Heart right ventricle (tissue), 16 donors: ENCODE measurements at regions not wholly inside any gene's neighbourhood (a gene's known extent, or its start where the extent isn't known, plus 50 kb on each side); places are given as distances from the start of the nearest gene placed in this dataset.

Experiments
- ATAC-seq, 8 donors: fragments of 200-7000 bp; cut with Tn5 transposase; one replicate each; pipeline ENCODE4 v1.9.1; 2020; ENCODE audit warnings: mild to moderate bottlenecking in 8 of 8, moderate library complexity in 8 of 8, moderate number of reproducible peaks in 1 of 8
- DNase-seq, 2 donors: peaks; one replicate each; pipeline ENCODE4 v3.0.0-alpha.2; 2020
- H3K27ac ChIP-seq, 10 donors: fragments of 200-600 bp; sonication (generic) in 2 of 10; one replicate each; pipeline versions ENCODE4 v1.5.0 to v1.8.0; 2020 to 2022; ENCODE audit warnings: mild to moderate bottlenecking in 3 of 10
- H3K27me3 ChIP-seq, 7 donors: fragments of 200-600 bp; one replicate each; pipeline ENCODE4 v1.8.0; 2021 to 2022; ENCODE audit warnings: mild to moderate bottlenecking in 2 of 7
- H3K36me3 ChIP-seq, 9 donors: fragments of 200-600 bp; sonication (generic) in 1 of 9; one replicate each; pipeline versions ENCODE4 v1.5.0 to v1.8.0; 2020 to 2022; ENCODE audit warnings: mild to moderate bottlenecking in 2 of 9
- H3K4me1 ChIP-seq, 9 donors: fragments of 200-600 bp; sonication (generic) in 1 of 9; one replicate each; pipeline versions ENCODE4 v1.5.0 to v1.8.0; 2020 to 2022; ENCODE audit warnings: mild to moderate bottlenecking in 4 of 9
- H3K4me3 ChIP-seq, 10 donors: fragments of 200-600 bp; sonication (generic) in 2 of 10; one replicate each; pipeline versions ENCODE4 v1.5.0 to v1.8.0; 2020 to 2022; ENCODE audit warnings: mild to moderate bottlenecking in 7 of 10, moderate library complexity in 2 of 10
- H3K9me3 ChIP-seq, 11 donors: fragments of 200-600 bp in 10 of 11; sonication (generic) in 2 of 11; one replicate each; pipeline versions ENCODE4 v1.5.0 to v1.8.0; 2013 to 2022; ENCODE audit warnings: mild to moderate bottlenecking in 2 of 11, control low read depth in 1 of 11, moderate library complexity in 1 of 11
- CTCF ChIP-seq, 9 donors: fragments of 200-600 bp; sonication (generic) in 2 of 9; IDR thresholded peaks; one replicate each; pipeline versions ENCODE4 v1.5.0 to v1.8.0; 2021 to 2022; ENCODE audit warnings: antibody characterized with exemption in 9 of 9, mild to moderate bottlenecking in 5 of 9, moderate library complexity in 1 of 9
- WGBS, 2 donors: extraction: QIAGEN DNeasy Blood & Tissue Kit; methylation state at CpG; one replicate each; pipeline ENCODE4 v1.1.7; 2013; ENCODE audit warnings: inconsistent platforms in 1 of 2; 5-methylcytosine and 5-hydroxymethylcytosine counted together
- intact Hi-C, 10 donors: fragments of 100-400 bp; cut with DNase I; formaldehyde crosslinking; loops; one replicate each; pipeline versions ENCODE4 v1.11.1 to v1.14.2; 2022
- donor health status: Arrhythmogenic right ventricular cardiomyopathy.
- donor health status: ischemic (EF 13 %, LVEDD 7.1; RV severe dilation, severe dysfunction).
- donor health status: healthy with polysubstance abuse.
- donor health status: DM: no; HTN: yes; CAD: no.
- donor health status: DM: no; HTN: no; CAD: no.
- donor health status: ischemic (EF 25% LVEDD 6.9; RV normal size, moderate dysfunction).
- donor health status: ischemic (EF 25% LVEDD 5.7; RV mildly dilated, moderate dysfunction).
- donor health status: healthy.
- donor health status: DM: yes; HTN: yes; CAD: no.
- donor health status: Ischemic cardiomyopathy.
- donor health status: ischemic (EF 35%, LVEDD 5.7; RV mildly dilated, moderate dysfunction).
- donor health status: nonischemic (EF 11% LVEDD 7.7; RV severe dilation, severe dysfunction).
- donor health status: DM: yes; HTN: yes; CAD: no.
- donor health status: PGD.
- donor health status: ischemic (EF 29% LVEDD 5.4; RV normal size, mild dysfunction).
- donor health status: nonischemic (EF 23%, LVEDD 6.1; RV moderate dilation, normal function).

GRCh38 chr6:97422171-97422570, 139.2 kb upstream of the MMS22L start:
- Histone ChIP-seq H3K36me3 (no peaks in the 10 kb centered on the region), H3K9me3 (peaks cover 0 to 17% (median 0%) of the 10 kb centered on the region in 11 donors), H3K27me3 (no peaks in the 10 kb centered on the region), H3K27ac (no peak overlapping the region), H3K4me1 (no peaks in the 10 kb centered on the region), H3K4me3 (no peak overlapping the region)
- no peak for ATAC-seq
- TF ChIP-seq CTCF (IDR thresholded peaks at IDR 0.05): no peak
- WGBS, 2 donors: 56 to 60% methylated on average over 1 of the region's 1 CpG
- intact Hi-C loops: no loop called here
- no peak for DNase-seq

DNA sequence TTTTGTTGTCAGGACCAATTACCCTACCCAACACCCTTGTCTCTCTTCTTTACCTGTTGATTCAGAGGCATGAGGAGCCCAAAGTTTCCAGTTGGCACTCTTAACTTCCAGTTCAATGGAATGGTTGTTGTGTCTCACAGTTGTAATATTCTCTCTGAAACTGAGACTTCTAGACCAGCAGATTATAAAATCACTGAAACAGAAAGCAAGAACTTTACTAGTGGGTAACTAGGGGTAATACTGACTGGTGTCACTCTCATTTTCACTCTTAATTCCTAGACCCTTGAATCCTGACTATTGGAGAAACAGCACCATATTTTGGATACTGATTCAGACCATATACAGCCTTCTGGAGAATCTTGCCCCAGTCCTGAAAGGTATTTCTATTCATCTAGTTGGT, 140.2 kb upstream of the MMS22L start:
- no peak overlapping the region for H3K4me3 ChIP-seq
- no peak for TF ChIP-seq CTCF (IDR thresholded peaks at IDR 0.05)
- peaks cover 0 to 17% (median 0%) of the 10 kb centered on the region in 11 donors for H3K9me3 ChIP-seq
- ATAC-seq (no peak), DNase-seq (no peak)
- H3K4me1 ChIP-seq: no peaks in the 10 kb centered on the region
- H3K27ac ChIP-seq: no peak overlapping the region
- no peaks in the 10 kb centered on the region for H3K36me3 ChIP-seq
- no peaks in the 10 kb centered on the region for H3K27me3 ChIP-seq
- intact Hi-C loops: no loop called here

GRCh38 chr6:97427648-97428047, 144.6 kb upstream of the MMS22L start:
- Histone ChIP-seq H3K27ac (no peak overlapping the region), H3K4me1 (no peaks in the 10 kb centered on the region), H3K27me3 (no peaks in the 10 kb centered on the region), H3K9me3 (peaks cover 0 to 6% (median 0%) of the 10 kb centered on the region in 11 donors), H3K4me3 (no peak overlapping the region), H3K36me3 (no peaks in the 10 kb centered on the region)
- ATAC-seq (no peak), DNase-seq (no peak)
- intact Hi-C loops: no loop called here
- TF ChIP-seq CTCF (IDR thresholded peaks at IDR 0.05): no peak

GRCh38 chr6:97437087-97437486, 154.1 kb upstream of the MMS22L start:
- peaks cover 0 to 5% (median 0%) of the 10 kb centered on the region in 9 donors for H3K4me1 ChIP-seq
- H3K27me3 ChIP-seq: no peaks in the 10 kb centered on the region
- ATAC-seq (no peak), DNase-seq (no peak)
- no peak overlapping the region for H3K27ac ChIP-seq
- H3K9me3 ChIP-seq: peaks cover 0 to 4% (median 0%) of the 10 kb centered on the region in 11 donors
- peak in 8 of 9 donors; percentile 20 to 63 (median 49) for TF ChIP-seq CTCF (IDR thresholded peaks at IDR 0.05)
- H3K36me3 ChIP-seq: no peaks in the 10 kb centered on the region
- no peak overlapping the region for H3K4me3 ChIP-seq
- intact Hi-C loops: no loop called here
- whole genome bisulfite sequencing, 2 donors: 19 to 29% methylated on average over 3 of the region's 3 CpGs
